Adrenal gland (tissue), 5 donors: ENCODE measurements at regions not wholly inside any gene's neighbourhood (a gene's known extent, or its start where the extent isn't known, plus 50 kb on each side); places are given as distances from the start of the nearest gene placed in this dataset.

ENCODE experiments used
- CTCF ChIP-seq, 6 experiments: fragments of 450-650 bp in 4 of 6; fragments of 200-600 bp in 2 of 6; sonication (generic) in 1 of 6; IDR thresholded peaks; 1 replicate in 5 of 6; 2 replicates in 1 of 6; pipeline versions ENCODE4 v1.5.1 to v1.8.0; 2016 to 2021; ENCODE audit warnings: antibody characterized with exemption in 6 of 6, mild to moderate bottlenecking in 2 of 6, moderate library complexity in 1 of 6
- POLR2A ChIP-seq, 2 donors: fragments of 450-650 bp; IDR thresholded peaks; one replicate each; pipeline ENCODE4 v1.6.1; 2017; ENCODE audit warnings: antibody characterized with exemption in 2 of 2, mild to moderate bottlenecking in 2 of 2, moderate library complexity in 1 of 2
- donor health status: DM: no; HTN: no; CAD: no.

GRCh38 chr2:184174493-184175104 lies 423.7 kb upstream of the ZNF804A start:
- no peak for TF ChIP-seq CTCF (IDR thresholded peaks at IDR 0.05)
- no peak for TF ChIP-seq POLR2A (IDR thresholded peaks at IDR 0.05)
